ENCODE measurements at regions not wholly inside any gene's neighbourhood (a gene's known extent, or its start where the extent isn't known, plus 50 kb on each side); places are given as distances from the start of the nearest gene placed in this dataset.

DNA sequence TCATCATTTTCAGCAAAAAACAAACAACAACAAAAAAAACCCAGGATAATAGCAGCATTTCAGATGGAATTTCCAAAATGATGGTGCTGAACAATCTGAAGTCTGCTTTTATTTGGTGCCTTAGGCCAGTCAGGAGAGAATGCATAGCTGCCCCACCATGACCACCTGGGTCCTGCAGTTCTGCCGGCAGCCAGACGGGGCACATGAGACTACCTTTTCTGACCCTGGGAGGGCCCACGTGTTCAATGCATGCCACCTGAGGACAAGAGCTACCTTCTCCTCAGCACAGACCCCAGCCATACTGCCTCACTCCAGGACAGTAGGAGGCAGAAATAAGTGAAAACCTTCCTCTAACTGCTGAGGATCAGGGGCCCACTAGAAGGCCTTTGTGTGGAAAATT is 295.8 kb upstream of the TSPY4 start:
- TF ChIP-seq, protein P1, sequence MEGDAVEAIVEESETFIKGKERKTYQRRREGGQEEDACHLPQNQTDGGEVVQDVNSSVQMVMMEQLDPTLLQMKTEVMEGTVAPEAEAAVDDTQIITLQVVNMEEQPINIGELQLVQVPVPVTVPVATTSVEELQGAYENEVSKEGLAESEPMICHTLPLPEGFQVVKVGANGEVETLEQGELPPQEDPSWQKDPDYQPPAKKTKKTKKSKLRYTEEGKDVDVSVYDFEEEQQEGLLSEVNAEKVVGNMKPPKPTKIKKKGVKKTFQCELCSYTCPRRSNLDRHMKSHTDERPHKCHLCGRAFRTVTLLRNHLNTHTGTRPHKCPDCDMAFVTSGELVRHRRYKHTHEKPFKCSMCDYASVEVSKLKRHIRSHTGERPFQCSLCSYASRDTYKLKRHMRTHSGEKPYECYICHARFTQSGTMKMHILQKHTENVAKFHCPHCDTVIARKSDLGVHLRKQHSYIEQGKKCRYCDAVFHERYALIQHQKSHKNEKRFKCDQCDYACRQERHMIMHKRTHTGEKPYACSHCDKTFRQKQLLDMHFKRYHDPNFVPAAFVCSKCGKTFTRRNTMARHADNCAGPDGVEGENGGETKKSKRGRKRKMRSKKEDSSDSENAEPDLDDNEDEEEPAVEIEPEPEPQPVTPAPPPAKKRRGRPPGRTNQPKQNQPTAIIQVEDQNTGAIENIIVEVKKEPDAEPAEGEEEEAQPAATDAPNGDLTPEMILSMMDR (IDR thresholded peaks at IDR 0.05): no peak
- TF ChIP-seq POLR2AphosphoS5 (IDR thresholded peaks at IDR 0.05): no peak
